GM19395 (cell line): ENCODE measurements at regions not wholly inside any gene's neighbourhood (a gene's known extent, or its start where the extent isn't known, plus 50 kb on each side); places are given as distances from the start of the nearest gene placed in this dataset.
"Not testable (repeated sequence)": the region's sequence is repeated elsewhere in the genome, so short reads cannot be mapped to it uniquely, and the experiment has no call there.

Source experiments
- ATAC-seq: cut with Tn5 transposase; IDR thresholded peaks from one replicate; pipeline ENCODE4 v1.9.1; 2021; ENCODE audit warnings: mild to moderate bottlenecking, moderate library complexity; ENCODE audit not compliant: unreplicated experiment

DNA sequence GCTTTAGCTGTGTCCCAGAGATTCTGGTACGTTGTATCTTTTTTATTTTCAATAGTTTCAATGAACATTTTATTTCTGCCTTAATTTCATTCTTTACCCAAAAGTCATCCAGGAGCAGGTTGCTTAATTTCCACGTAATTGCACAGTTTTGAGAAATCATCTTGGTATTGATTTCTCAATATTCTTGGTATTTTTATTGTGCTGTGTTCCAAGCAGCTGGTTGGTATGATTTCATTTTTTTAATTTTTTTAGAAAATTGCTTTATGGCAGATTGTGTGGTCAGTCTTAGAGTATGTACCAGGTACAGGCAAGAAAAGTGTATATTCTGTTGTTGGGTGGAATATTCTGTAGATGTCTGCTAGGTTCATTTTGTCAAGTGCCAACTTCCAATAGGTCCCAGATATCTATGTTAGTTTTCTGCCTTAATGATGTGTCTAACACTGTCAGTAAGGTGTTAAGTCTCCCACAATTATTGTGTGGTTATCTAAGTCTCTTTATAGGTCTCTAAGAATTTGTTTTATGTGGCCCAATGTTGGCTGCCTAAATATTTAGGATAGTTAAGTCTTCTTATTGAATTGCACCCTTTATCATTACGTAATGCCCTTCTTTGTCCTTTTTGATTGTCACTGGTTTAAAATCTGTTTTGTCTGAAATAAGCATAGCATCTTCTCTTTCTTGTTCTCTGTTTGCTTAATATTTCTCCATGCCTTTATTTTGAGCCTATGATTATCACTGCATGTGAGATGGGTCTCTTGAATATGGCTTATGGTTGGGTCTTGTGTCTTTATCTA lies 366.9 kb upstream of the IRAK1BP1 start:
- ATAC-seq = no peak

DNA sequence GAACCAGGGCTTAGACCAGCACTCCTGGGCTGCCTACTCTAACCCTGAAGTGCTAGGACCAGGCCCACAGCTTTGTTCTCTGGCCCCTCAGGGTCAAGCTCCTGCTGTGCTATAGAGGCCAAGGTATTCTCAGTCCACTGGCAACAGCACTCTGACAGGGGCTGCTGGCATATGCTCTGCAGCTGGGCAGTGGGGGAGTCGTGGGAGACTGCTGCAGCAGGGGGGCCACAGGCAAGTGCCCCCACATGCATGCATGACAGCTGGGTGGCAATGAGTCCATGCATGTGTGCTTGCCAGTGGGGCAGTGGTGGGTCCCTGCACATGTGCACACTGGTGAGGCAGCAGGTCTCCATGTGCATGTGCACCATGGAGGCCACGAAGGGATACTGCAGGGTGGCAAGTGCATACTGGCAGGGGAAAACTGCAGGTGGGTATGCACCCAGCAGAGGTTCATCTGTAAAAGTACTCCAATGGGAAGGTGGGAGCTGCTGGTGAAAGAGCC lies 364.9 kb upstream of the IRAK1BP1 start:
- no peak for ATAC-seq

DNA sequence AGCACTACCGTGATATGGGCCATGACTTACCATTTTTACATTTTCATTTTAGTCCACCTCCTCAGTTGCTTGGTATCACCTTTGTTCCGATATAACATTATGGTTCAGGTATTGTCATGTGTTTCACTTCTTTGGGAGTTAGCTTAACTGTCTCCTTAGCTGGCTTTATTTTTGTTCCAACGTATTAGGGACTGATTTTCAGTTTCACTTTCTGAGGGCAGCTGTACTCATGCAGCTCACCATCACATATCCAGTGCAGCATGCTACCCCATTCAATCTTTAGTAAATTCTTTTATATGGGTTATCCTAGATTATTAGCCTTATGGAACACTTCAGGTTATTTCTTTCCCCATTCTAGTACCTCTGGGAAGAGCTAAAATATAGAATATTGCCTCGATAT lies 362.2 kb upstream of the IRAK1BP1 start:
- ATAC-seq = no peak

DNA sequence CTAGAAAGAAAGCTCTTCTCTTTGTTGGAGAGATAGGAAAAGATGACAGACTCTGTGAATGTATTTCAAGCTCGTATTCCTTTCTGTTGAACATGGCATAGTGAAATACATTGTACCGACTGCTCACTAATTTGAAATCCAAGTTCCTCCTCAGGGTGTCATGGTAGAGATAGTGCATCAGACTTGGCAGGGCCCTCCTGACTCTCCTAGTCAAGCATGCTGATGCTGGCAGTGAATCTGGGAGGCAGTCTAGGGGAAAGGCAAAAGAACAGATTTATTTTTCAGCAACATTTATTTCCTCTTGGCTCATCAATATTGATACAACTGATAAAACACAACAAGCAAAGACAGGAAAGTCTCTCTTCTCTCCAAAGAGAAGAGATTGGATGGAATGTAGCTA lies 356.3 kb upstream of the IRAK1BP1 start:
- ATAC-seq = no peak

- ATAC-seq = no peak
Measured at GRCh38 chr6:78513856-78514255, 353.5 kb upstream of the IRAK1BP1 start.

- ATAC-seq = no peak
Measured at GRCh38 chr6:78515271-78515670, 352.1 kb upstream of the IRAK1BP1 start.

DNA sequence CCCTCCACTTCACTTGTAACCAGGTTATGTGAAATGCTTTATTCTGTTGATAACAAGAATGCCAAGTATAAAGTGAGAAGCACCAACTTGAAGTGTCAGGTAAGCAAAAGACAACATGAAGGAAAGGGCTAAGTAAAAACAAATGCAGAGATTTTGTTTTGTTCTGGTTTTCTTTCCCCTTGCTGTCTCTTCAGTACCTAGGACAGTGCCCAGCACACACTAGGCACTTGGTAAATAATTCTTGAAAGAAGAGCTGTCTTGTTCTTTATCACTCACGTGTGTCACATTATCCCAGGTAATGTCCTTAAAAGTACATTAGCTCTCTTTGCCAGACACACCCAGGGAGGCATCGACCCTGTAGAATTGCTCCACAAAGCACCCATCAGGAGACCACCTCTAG lies 350.0 kb upstream of the IRAK1BP1 start:
- no peak for ATAC-seq

GRCh38 chr6:78523622-78524021 lies 343.7 kb upstream of the IRAK1BP1 start:
- ATAC-seq = no peak

GRCh38 chr6:78525976-78526375 lies 341.4 kb upstream of the IRAK1BP1 start:
- ATAC-seq = no peak

GRCh38 chr6:78526432-78526831 lies 340.9 kb upstream of the IRAK1BP1 start:
- ATAC-seq = no peak

- no peak for ATAC-seq
Measured at GRCh38 chr6:78528926-78529325, 338.4 kb upstream of the IRAK1BP1 start.

- ATAC-seq = no peak
Measured at GRCh38 chr6:78530208-78530607, 337.1 kb upstream of the IRAK1BP1 start.

DNA sequence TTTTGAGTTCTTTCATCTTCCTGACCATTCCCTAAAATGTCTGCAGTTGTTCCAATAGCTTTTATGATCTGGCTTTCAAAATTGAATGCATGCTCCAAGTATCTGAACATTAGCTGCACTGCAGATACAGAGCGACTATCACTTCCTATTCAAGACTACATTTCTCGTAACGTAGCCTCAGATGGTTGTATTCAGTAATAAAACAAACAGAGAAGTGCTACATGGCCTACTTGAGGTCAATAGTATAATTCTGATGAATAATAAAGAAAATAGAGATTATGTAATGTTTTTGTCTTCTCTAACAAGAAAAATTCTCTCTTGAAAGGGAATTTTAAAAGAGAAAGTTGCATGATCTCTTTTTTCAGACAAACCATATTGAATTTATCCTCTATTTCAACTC lies 333.9 kb upstream of the IRAK1BP1 start:
- ATAC-seq = no peak

GRCh38 chr6:78533876-78534275 lies 333.5 kb upstream of the IRAK1BP1 start:
- no peak for ATAC-seq

- no peak for ATAC-seq
Measured at GRCh38 chr6:78538002-78538401, 329.3 kb upstream of the IRAK1BP1 start.

DNA sequence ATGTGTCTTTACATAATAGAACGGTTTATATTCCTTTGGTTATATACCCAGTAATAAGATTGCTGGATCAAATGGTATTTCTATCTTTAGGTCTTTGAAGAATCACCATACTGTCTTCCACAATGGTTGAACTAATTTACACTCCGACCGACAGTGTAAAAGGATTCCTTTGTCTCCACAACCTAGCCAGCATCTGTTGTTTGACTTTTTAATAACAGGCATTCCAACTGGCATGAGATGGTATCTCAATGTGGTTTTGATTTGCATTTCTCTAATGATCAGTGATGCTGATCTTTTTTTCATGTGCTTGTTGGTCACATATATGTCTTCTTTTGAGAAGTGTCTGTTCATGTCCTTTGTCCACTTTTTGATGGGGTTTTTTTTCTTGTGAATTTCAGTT lies 319.7 kb upstream of the IRAK1BP1 start:
- ATAC-seq = not testable (repeated sequence)

DNA sequence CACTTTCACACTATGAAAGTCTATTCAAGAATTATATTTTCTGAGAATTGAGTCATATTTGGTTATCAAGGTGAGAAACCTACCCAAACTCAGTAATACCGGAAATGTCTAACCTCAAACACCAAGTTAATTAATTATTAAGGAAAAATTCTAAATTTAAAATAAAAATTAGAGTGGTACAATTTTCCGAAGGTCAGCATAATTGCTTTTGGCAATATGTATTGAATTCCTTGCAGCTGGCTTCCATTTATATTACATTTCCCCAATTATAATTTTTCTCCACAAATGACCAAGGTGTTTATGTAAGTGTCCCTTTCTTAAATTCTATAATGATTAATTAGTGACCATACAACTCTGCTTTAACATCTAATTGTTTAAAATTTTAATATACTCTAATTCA lies 316.0 kb upstream of the IRAK1BP1 start:
- no peak for ATAC-seq

- no peak for ATAC-seq
Measured at GRCh38 chr6:78552435-78552834, 314.9 kb upstream of the IRAK1BP1 start.

- no peak for ATAC-seq
Measured at GRCh38 chr6:78554341-78554740, 313.0 kb upstream of the IRAK1BP1 start.

GRCh38 chr6:78559056-78559455 lies 308.3 kb upstream of the IRAK1BP1 start:
- ATAC-seq = no peak

- ATAC-seq = no peak
Measured at GRCh38 chr6:78561015-78561414, 306.3 kb upstream of the IRAK1BP1 start.

DNA sequence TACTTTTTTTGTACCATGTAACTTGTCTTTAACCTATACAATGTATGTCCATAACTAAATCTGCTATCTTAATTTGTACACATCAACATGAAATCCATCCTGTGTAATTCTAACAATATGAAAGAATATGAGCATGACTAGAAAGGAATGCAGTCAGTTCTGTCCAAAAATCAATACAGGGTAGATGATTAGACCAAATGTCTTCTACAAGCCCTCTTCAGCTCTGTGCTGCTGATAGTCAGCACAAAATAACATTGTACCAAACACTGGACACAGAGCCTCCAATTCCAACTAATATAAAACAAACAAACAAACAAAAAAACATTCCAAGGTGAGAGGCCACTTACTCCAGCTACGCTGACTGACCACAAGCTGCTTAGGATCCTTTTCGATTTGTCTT lies 301.4 kb upstream of the IRAK1BP1 start:
- ATAC-seq = no peak

GRCh38 chr6:78570044-78570443 lies 297.3 kb upstream of the IRAK1BP1 start:
- ATAC-seq = no peak
